A673 (cell line): ENCODE measurements at regions not wholly inside any gene's neighbourhood (a gene's known extent, or its start where the extent isn't known, plus 50 kb on each side); places are given as distances from the start of the nearest gene placed in this dataset.
A peak's percentile ranks its signal among the peaks of the same experiment; 100 is the strongest.

Experiments used
- BruUV-seq: library from RNA; stranded (reverse); fragments of 400-500 nt; replicated peaks from 2 replicates; lab custom pipeline; 2021; lab: Mats Ljungman, UMichigan
- CTCF ChIA-PET: fragments of 300-600 bp; sonication (Branson Sonifier 250); formaldehyde crosslinking; loops from one replicate; lab custom pipeline; 2022; ENCODE audit warnings: antibody characterized with exemption; lab: Charles Lee
- POLR2A ChIA-PET: fragments of 300-600 bp; sonication (Branson Sonifier 250); formaldehyde crosslinking; loops from one replicate; lab custom pipeline; 2022; ENCODE audit warnings: antibody characterized with exemption; ENCODE audit not compliant: low non-redundant PET; lab: Charles Lee
- DNase-seq: peaks from one replicate; pipeline ENCODE4 v3.0.0-alpha.2; 2015; ENCODE audit warnings: low spot score
- H3K27ac ChIP-seq: fragments of 200-600 bp; sonication (generic); 2 replicates; pipeline ENCODE4 v1.5.1; 2016; ENCODE audit warnings: mixed run types, low read depth, mild to moderate bottlenecking, mixed read lengths, antibody characterized with exemption, low read length; ENCODE audit not compliant: poor library complexity, severe bottlenecking
- H3K27me3 ChIP-seq: fragments of 200-600 bp; sonication (generic); replicated peaks from 2 replicates; pipeline ENCODE4 v1.6.1; 2017; ENCODE audit warnings: mixed run types, low read depth, mild to moderate bottlenecking, mixed read lengths, antibody characterized with exemption, low read length; ENCODE audit not compliant: insufficient read depth, poor library complexity
- H3K36me3 ChIP-seq: fragments of 200-600 bp; sonication (generic); 2 replicates; pipeline ENCODE4 v1.6.1; 2016; ENCODE audit warnings: mixed run types, mild to moderate bottlenecking, mixed read lengths, antibody characterized with exemption, low read length; ENCODE audit not compliant: insufficient read depth, poor library complexity, severe bottlenecking
- H3K4me1 ChIP-seq: fragments of 200-600 bp; sonication (generic); 2 replicates; pipeline ENCODE4 v1.6.1; 2017; ENCODE audit warnings: mixed run types, mild to moderate bottlenecking, mixed read lengths, antibody characterized with exemption, low read length; ENCODE audit not compliant: insufficient read depth, poor library complexity, severe bottlenecking
- H3K4me3 ChIP-seq: fragments of 200-600 bp; sonication (generic); 2 replicates; pipeline ENCODE4 v1.5.1; 2016; ENCODE audit warnings: low read depth, mixed run types, mild to moderate bottlenecking, mixed read lengths, low read length; ENCODE audit not compliant: poor library complexity, severe bottlenecking
- H3K9me3 ChIP-seq: fragments of 200-600 bp; sonication (generic); 2 replicates; pipeline ENCODE4 v1.6.1; 2016; ENCODE audit warnings: mixed run types, low read depth, mild to moderate bottlenecking, mixed read lengths, antibody characterized with exemption, low read length; ENCODE audit not compliant: poor library complexity, severe bottlenecking
- CTCF ChIP-seq: fragments of 300-800, 200-600 bp; sonication (generic); conservative IDR thresholded peaks from 2 replicates; pipeline ENCODE4 v1.5.1; 2017; ENCODE audit warnings: low read depth, mild to moderate bottlenecking, antibody characterized with exemption, low read length, moderate library complexity, mixed read lengths
- EZH2 ChIP-seq: fragments of 200-600 bp; sonication (generic); IDR thresholded peaks from 2 replicates; pipeline ENCODE4 v1.6.1; 2017; ENCODE audit warnings: borderline replicate concordance, low read depth, mild to moderate bottlenecking, mixed read lengths, antibody characterized with exemption, low read length; ENCODE audit not compliant: poor library complexity, severe bottlenecking
- intact Hi-C: fragments of 100-400 bp; cut with micrococcal nuclease; formaldehyde crosslinking; loops from one replicate; pipeline ENCODE4 v1.10.0; 2022; ENCODE audit not compliant: unreplicated experiment

DNA sequence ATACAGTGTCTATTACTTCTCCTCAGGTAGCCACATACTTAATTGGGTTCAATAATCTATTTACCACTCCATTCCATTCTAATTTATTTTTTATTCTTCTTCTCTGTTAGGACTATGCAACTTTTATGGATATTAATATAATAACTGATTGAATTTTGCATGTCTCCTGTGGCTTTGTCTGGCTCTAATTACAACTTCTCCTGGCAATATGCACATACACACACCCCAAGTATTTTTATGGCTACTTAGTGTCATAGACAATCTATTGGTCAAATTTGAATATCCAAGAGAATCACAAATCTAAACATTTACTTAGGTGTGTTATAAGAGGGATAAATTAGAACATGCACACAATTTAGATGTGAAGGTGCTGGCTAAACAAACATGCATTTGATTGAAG is 73.1 kb downstream of the BOD1L2 start:
- DNase-seq: no peak
- ChIA-PET POLR2A (no interaction called here), CTCF (no interaction called here)
- BruUV-seq: no TSS peak
- Histone ChIP-seq H3K27me3 (peaks cover 11% of the 10 kb centered on the region), H3K4me3 (no peak overlapping the region), H3K4me1 (no peaks in the 10 kb centered on the region), H3K9me3 (no peaks in the 10 kb centered on the region), H3K27ac (no peak overlapping the region), H3K36me3 (no peaks in the 10 kb centered on the region)
- intact Hi-C loops: no loop called here
- TF ChIP-seq EZH2: no peak
- TF ChIP-seq CTCF: no peak

- Histone ChIP-seq H3K27me3 (peaks cover 11% of the 10 kb centered on the region), H3K9me3 (no peaks in the 10 kb centered on the region), H3K4me3 (no peak overlapping the region), H3K36me3 (no peaks in the 10 kb centered on the region), H3K27ac (no peak overlapping the region), H3K4me1 (no peaks in the 10 kb centered on the region)
- peak; percentile 69 for DNase-seq
- intact Hi-C loops: no loop called here
- TF ChIP-seq EZH2 (no peak), CTCF (no peak)
- BruUV-seq: no TSS peak
- ChIA-PET POLR2A (no interaction called here), CTCF (no interaction called here)
Observed at GRCh38 chr18:57220480-57220879, 73.6 kb downstream of the BOD1L2 start.

DNA sequence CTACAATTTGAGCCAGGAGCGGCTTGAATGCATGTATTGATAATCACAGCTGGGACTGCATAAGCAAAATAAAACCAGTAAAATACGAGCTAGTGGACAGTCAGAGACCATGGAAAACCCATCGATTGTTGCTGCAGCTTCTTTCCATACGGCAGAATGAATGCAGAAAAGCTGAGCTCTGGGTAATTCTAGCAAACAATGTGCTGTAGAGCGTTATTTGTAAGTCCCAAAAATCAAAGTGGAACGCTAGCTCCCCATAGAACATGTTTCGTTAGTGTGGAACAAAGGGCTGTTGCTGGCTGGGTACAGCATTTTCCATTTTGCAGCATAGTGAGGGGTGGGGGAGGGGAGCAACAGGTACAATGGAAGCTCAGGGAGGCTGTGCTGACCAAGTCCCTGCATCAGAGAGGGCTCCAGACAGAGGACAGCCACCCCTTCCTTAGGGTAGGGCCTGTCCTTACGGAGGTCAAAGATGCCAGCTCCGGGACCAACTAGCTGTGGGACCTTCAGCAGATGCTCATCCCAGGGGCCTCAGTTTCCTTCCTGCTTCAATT is 74.1 kb downstream of the BOD1L2 start:
- H3K36me3 ChIP-seq: no peaks in the 10 kb centered on the region
- ChIA-PET POLR2A (no interaction called here), CTCF (no interaction called here)
- no TSS peak for BruUV-seq
- H3K27me3 ChIP-seq: peaks cover 15% of the 10 kb centered on the region
- H3K4me1 ChIP-seq: no peaks in the 10 kb centered on the region
- H3K9me3 ChIP-seq: no peaks in the 10 kb centered on the region
- no peak overlapping the region for H3K4me3 ChIP-seq
- TF ChIP-seq EZH2 (no peak), CTCF (no peak)
- no peak for DNase-seq
- H3K27ac ChIP-seq: no peak overlapping the region
- intact Hi-C loops: no loop called here
